HG02852 (cell line): ENCODE measurements at regions not wholly inside any gene's neighbourhood (a gene's known extent, or its start where the extent isn't known, plus 50 kb on each side); places are given as distances from the start of the nearest gene placed in this dataset.

Experiments
- ATAC-seq: cut with Tn5 transposase; IDR thresholded peaks from one replicate; pipeline ENCODE4 v1.9.1; 2021; ENCODE audit warnings: mild to moderate bottlenecking, moderate library complexity; ENCODE audit not compliant: unreplicated experiment

DNA sequence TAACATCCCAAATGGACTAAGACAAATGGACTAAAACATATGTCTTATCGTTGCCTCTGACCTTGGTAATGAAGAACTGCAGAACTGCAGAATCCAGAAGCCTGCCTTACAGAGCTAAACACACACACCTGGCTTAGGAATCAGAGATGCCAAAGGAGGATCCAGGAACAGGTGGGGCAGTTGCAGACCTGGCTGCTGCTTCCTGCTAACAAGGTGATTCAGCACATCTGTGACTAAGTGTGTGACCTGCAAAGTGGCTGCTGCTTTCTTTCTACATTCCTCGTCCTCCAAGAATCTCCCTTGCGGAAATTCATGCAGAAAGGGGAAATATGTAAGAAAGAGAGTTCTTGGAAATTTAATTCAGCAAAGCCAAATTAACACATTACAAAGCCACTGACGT is 96.8 kb upstream of the NLGN4X start:
- ATAC-seq = no peak

DNA sequence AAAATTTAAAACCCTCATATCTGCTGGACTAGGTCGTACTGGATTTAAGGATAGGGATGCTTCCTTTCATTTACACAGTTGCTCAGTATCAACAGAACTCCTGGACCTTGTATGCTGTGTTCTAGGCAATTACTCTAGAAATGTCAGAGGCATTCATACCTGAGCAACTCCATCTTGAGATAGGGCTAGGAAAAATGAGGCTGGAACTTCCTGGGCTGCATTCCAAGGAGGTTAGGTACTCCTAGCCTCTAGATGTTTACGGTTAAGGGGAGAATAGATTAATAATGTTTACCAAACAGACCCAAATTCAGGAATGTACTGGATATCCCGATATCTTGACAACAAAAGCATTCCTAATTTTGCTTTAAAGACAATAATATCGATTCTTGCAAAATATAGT is 84.7 kb upstream of the NLGN4X start:
- no peak for ATAC-seq

DNA sequence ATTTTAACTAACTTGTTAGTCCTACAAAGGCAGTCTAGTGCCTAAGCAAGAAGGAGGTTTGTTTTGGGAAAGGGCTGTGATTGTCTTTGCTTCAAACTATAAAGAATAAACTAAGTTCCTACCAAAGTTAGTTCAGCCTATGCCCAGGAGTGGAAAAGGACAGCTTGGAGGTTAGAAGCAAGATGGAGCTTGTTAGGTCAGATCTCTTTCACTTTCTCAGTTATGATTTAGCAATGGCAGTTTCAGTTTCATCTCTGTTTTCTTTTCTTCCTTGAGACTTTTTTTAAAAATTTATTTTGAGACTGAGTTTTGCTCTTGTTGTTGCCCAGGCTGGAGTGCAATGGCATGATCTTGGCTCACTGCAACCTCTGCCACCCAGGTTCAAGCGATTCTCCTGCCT is 82.9 kb upstream of the NLGN4X start:
- ATAC-seq = peak; percentile 50

DNA sequence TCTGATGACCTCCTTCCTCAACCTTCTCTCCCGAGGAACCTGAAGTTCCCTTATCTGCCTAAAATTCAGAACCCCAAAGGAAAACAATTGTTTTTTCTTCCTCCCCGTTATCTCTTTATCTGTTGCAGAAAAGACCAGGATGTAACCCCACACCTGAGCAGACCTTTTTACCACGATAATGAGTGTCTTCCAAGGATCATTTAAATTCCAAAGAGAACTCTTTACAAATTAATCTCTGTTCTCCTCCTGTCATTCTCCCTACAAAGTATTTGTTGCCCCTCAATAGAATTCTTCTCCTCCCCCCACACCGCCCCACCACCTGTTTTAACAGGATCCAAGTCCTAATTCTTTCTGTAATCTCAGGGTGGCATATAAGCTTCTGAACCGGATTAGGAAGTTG is 78.5 kb upstream of the NLGN4X start:
- ATAC-seq = no peak

DNA sequence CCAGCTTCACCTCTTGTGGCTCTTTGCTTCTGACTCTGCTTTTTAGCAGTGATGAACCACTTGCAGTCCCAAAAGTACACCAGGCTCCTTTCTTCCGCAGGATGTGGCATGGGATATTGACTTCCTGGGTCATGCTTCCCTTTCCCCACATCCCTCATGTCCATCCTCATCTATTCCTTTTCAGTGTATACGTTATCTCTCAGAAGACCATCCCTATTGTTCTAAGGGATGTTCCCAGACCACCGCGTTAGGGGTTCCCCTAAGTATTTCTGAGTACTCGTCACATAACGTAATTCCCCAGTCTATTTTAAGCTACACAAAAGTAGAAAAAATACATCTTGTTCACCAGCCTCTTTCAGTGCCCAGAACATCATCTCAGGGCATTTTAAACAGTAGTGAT is 71.1 kb upstream of the NLGN4X start:
- ATAC-seq = no peak

DNA sequence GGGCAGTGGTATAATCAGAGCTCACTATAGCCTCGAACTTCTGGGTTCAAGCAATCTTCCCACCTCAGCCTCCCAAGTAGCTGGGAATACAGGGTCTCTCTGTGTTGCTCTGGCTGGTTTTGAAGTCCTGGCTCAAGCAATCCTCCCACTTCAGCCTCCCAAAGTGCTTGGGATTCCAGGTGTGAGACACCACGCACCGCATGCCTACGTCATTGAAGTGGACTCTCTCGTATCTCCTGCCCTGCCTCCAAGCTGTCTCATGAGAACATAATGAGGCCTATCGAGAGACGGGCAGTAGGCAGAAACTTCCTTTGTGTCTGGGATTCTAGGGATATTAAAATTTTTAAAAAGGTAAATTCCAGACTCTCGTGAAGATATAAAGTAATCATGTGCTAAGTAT is 65.0 kb upstream of the NLGN4X start:
- no peak for ATAC-seq

DNA sequence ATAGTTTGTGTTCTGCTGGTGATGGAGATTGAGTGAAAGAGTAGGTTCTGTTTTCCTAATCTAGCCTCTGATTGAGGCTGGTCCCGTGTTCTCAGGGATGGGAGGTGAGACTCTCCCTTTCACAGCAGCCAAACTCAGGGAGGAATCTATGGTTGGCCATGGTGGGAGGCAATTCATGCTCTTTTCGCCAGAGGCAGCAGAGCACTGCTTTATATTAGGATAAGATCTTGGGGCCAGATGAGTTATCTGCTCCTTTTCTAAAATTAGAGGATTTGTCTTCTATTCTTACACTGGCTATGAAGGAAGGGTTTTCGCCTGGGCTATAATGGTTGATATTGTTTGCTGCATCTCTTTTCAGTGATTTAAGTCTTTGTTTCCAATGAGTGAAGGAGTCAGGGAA is 63.9 kb upstream of the NLGN4X start:
- no peak for ATAC-seq

DNA sequence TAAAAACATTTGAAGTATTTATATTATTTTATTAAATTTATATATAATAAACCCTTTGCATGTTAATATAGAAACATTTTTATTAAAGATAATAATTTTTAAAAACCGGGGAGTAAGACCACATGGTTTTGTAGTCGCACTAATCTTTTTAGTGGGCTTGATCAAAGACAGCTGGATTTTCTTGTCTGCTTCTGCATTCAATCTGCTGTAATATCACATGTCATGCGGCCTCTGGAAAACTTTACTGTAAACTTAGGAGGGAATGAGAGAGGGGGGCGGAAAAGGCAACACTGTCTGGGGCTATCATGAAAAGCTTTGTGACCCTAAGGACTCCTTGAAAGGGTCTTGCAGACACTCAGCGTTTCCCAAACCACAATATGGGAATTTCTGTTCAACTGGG is 62.8 kb upstream of the NLGN4X start:
- no peak for ATAC-seq

DNA sequence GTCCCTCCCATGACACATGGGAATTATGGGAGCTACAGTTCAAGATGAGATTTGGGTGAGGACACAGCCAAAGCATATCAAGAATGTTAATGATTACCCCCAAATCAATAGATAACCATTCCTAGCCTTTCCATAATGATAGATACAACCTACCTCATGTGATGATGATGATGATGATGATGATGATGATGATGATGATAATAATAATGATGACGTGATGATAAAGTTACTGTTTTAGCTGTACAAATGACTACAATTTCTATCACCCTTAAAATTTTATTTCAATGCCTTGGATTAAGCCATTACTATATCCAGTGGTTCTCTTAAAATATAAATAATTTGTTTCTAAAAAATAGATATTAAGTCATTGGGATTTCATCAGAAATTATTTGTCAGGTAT is 55.2 kb upstream of the NLGN4X start:
- ATAC-seq = no peak

DNA sequence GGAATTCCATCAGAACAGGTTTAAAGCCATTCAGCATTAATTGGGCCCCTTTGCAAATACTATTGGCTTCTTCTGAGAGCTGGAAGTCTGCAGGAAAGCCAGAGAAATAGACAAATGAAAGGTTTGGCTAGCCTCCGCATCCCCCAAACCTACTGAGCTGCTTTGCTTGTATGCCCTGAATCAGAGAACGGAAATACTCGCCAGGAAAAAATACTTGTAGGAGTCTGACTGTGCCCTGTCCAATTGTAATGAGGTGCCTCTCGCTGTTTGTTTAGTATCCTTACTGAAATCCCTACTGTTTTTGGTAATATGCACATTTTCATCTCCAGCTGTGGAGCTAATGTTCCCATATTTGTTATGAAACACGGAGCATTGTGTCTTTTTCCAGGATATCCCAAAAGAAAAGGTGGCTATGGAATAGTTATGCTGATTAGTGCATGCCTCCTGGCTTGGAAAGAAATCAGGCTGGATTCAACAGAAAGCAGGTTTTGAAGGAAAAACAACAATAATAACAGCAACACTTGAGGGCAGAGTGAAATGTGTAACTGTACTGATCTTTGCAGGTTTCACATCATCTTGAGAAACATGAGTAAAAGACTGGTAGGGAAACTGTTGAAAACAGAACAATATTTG is 50.7 kb upstream of the NLGN4X start:
- no peak for ATAC-seq
